ENCODE measurements at regions not wholly inside any gene's neighbourhood (a gene's known extent, or its start where the extent isn't known, plus 50 kb on each side); places are given as distances from the start of the nearest gene placed in this dataset.
A peak's percentile ranks its signal among the peaks of the same experiment; 100 is the strongest.

- Histone ChIP-seq H3K4me1 (peaks cover 12% of the 10 kb centered on the region), H3K9me3 (no peaks in the 10 kb centered on the region), H3K4me3 (no peak overlapping the region), H3K36me3 (no peaks in the 10 kb centered on the region), H3K27me3 (no peaks in the 10 kb centered on the region), H3K27ac (no peak overlapping the region)
- intact Hi-C loops (cut with DNase I) = no loop called here
- no peak for DNase-seq (ENCODE audit: extremely low spot score in 2 of 2)
- TF ChIP-seq POLR2AphosphoS5 (IDR thresholded peaks at IDR 0.05; ENCODE audit: insufficient read depth in 1 of 2, low read depth in 1 of 2) (no peak), POLR2A (IDR thresholded peaks at IDR 0.05) (no peak)
Observed at GRCh38 chr13:50691176-50691680, 152.3 kb downstream of the DLEU7 start.

GRCh38 chr13:50691681-50692263 lies 151.7 kb downstream of the DLEU7 start:
- DNase-seq (ENCODE audit: extremely low spot score in 2 of 2) = no peak
- Histone ChIP-seq H3K4me3 (no peak overlapping the region), H3K27me3 (no peaks in the 10 kb centered on the region), H3K4me1 (peaks cover 12% of the 10 kb centered on the region), H3K27ac (no peak overlapping the region), H3K9me3 (no peaks in the 10 kb centered on the region), H3K36me3 (no peaks in the 10 kb centered on the region)
- intact Hi-C loops (cut with DNase I) = no loop called here
- TF ChIP-seq POLR2AphosphoS5 (IDR thresholded peaks at IDR 0.05; ENCODE audit: insufficient read depth in 1 of 2, low read depth in 1 of 2) (no peak), CTCF (IDR thresholded peaks at IDR 0.05) (no peak), POLR2A (IDR thresholded peaks at IDR 0.05) (no peak)

GRCh38 chr13:50692396-50692915 lies 151.0 kb downstream of the DLEU7 start:
- peaks cover 12% of the 10 kb centered on the region for H3K4me1 ChIP-seq
- H3K27ac ChIP-seq = no peak overlapping the region
- TF ChIP-seq POLR2AphosphoS5 (IDR thresholded peaks at IDR 0.05; ENCODE audit: insufficient read depth in 1 of 2, low read depth in 1 of 2) = no peak
- TF ChIP-seq CTCF (IDR thresholded peaks at IDR 0.05) = no peak
- no peak for TF ChIP-seq POLR2A (IDR thresholded peaks at IDR 0.05)
- no peaks in the 10 kb centered on the region for H3K27me3 ChIP-seq
- H3K9me3 ChIP-seq = no peaks in the 10 kb centered on the region
- no peaks in the 10 kb centered on the region for H3K36me3 ChIP-seq
- H3K4me3 ChIP-seq = no peak overlapping the region
- no peak for DNase-seq (ENCODE audit: extremely low spot score in 2 of 2)
- intact Hi-C loops (cut with DNase I) = no loop called here

GRCh38 chr13:50693727-50694126 lies 149.8 kb downstream of the DLEU7 start:
- Histone ChIP-seq H3K4me3 (no peak overlapping the region), H3K9me3 (no peaks in the 10 kb centered on the region), H3K4me1 (peaks cover 12% of the 10 kb centered on the region), H3K36me3 (no peaks in the 10 kb centered on the region), H3K27ac (no peak overlapping the region), H3K27me3 (no peaks in the 10 kb centered on the region)
- no peak for DNase-seq (ENCODE audit: extremely low spot score in 2 of 2)
- no peak for TF ChIP-seq POLR2A (IDR thresholded peaks at IDR 0.05)
- intact Hi-C loops (cut with DNase I) = no loop called here

GRCh38 chr13:50697746-50698539 lies 145.5 kb downstream of the DLEU7 start:
- Histone ChIP-seq H3K9me3 (no peaks in the 10 kb centered on the region), H3K27ac (no peak overlapping the region), H3K4me1 (no peaks in the 10 kb centered on the region), H3K4me3 (no peak overlapping the region), H3K27me3 (no peaks in the 10 kb centered on the region), H3K36me3 (no peaks in the 10 kb centered on the region)
- intact Hi-C loops (cut with DNase I) = no loop called here
- TF ChIP-seq POLR2AphosphoS5 (IDR thresholded peaks at IDR 0.05; ENCODE audit: insufficient read depth in 1 of 2, low read depth in 1 of 2) = peak in 1 of 2 donors; percentile 15
- TF ChIP-seq CTCF (IDR thresholded peaks at IDR 0.05) = no peak
- DNase-seq (ENCODE audit: extremely low spot score in 2 of 2) = no peak

Data from vagina (tissue), 2 donors.